HG03565 (cell line): ENCODE measurements at regions not wholly inside any gene's neighbourhood (a gene's known extent, or its start where the extent isn't known, plus 50 kb on each side); places are given as distances from the start of the nearest gene placed in this dataset.

Source experiments
- ATAC-seq: cut with Tn5 transposase; IDR thresholded peaks from one replicate; pipeline ENCODE4 v1.9.1; 2021; ENCODE audit warnings: mild to moderate bottlenecking, moderate library complexity; ENCODE audit not compliant: unreplicated experiment

- ATAC-seq, result no peak
These were observed 59.6 kb downstream of the OLIG3 start for GRCh38 chr6:137434640-137435039.

DNA sequence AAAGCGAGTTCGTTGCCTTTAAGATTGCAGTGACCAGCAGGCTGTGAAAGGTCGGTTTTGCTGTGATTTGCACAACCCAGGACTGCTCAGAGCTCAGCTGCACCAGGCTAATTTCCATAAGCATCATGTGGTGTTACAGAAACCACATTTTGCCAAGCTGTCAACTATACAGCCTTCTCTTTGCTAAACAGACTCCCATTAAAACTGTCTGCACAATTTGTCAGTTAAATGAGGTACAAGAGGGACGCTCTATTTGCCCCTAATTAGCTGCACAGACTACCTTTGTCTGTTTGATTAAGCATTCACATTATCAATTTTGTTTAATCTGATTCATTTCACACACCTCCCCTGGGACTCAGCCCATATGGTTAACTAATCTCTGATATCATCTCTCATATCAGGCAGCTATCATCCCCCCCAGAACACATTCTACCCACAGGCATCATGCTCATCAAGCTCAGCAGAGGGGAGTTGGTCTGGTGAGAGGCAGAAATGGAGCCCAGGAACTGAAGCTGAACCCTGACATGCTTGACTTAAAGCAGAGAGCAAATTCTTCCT is 62.1 kb downstream of the OLIG3 start:
- peak; percentile 63 for ATAC-seq

DNA sequence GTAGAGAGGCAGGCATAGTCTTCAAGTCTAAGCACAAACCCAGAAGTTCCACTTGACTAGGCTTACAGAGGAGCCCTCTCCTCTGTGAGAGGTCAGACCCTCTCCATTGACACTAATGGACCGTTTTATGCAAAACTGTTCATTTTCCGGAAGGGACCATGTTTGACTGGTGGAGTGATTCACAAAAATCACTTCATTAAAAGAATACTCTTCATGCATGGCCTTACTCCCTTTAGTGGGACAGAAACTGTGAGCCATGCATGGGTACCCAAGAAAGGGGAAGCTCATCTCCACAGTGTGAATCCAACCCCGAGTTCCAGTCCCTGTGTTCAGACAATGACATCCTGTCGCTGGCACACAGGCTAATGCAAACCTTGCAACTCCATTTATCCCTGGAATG is 63.2 kb downstream of the OLIG3 start:
- ATAC-seq, result peak; percentile 50

GRCh38 chr6:137427656-137428290 is 66.4 kb downstream of the OLIG3 start:
- no peak for ATAC-seq

GRCh38 chr6:137426007-137426689 is 68.0 kb downstream of the OLIG3 start:
- no peak for ATAC-seq

GRCh38 chr6:137424251-137424650 is 69.9 kb downstream of the OLIG3 start:
- no peak for ATAC-seq

DNA sequence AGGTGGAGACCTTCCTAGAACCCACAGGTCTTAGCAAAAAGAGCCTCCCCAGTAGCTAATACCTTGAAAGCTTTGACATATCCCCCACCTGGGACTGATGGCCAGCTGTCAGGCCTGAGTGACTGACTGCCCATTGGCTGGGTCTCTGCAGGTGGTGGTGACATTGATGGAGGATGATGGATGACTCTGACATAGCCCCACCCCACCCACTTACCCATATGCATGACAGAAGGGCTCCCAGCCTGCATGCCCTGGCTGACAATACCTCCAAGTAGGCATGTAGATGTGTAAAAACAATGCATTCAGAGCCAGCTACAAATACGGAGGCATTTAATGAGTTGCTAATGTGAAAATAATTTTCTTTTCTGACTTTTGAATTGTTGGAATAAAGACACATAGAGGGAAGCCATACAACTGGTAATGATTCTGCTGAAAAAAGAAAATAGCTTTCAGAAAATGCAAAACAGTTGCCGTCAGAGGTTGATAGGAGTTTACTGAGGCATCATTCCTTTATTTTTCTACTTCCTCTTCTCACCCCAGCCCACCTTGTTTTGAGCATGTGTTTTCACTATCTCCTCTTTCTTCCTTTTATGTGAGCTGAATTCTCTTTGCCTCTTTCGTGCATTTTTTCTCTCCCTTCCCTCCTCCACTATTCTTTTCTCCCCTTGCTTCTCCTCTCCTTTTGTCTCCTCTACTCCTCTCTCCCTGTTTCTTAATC is 70.6 kb downstream of the OLIG3 start:
- ATAC-seq, result no peak

GRCh38 chr6:137417396-137417795 is 76.8 kb downstream of the OLIG3 start:
- ATAC-seq, result no peak

GRCh38 chr6:137416376-137417109 is 77.7 kb downstream of the OLIG3 start:
- ATAC-seq, result no peak

- no peak for ATAC-seq
These were observed 78.4 kb downstream of the OLIG3 start for GRCh38 chr6:137415834-137416190.

- ATAC-seq, result peak; percentile 68
These were observed 78.9 kb downstream of the OLIG3 start for GRCh38 chr6:137415127-137415833.

DNA sequence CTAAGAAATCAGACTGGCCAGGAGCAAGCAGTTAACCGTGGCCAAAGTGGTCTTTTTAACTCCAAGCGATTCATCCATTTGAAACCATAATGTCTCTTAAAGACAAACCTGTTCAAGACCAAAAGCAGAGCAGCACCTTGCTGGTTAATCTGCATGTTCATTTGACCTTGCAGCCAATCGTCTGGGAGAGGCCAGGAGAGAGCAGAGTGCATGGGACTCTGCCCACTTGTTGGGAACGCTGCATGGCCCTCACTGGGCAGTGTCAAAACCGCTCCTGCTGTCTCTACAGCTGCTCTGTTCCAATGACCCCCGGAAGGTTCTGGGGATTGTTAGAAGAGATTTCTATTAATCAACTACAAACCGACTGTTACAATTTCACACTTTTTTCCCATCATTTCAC is 79.6 kb downstream of the OLIG3 start:
- ATAC-seq, result no peak

GRCh38 chr6:137413482-137413881 is 80.7 kb downstream of the OLIG3 start:
- ATAC-seq, result no peak

GRCh38 chr6:137412562-137412961 is 81.6 kb downstream of the OLIG3 start:
- no peak for ATAC-seq

DNA sequence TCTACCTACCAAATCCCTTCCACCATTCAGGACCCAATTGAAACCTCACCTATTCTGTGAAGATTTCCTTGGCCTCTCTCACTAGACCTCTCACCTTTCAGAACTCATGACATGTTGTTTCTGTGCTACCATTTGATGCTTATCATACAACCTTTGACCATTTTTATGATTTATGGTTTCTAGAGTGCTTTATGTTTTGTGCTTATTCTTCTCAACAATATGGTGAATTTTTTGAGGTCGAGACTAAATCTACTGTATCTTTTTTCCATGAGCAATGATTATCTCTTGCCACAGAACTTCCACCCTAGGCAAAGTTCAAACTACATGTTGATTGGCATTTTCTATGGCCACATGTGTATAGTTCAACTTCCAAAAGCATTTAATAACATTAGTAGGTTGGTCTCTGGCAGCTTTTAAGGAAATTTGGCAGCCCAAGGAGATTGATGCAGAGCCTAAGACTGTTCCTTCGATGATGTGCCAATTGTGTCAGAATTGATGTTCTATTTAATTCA is 84.9 kb downstream of the OLIG3 start:
- ATAC-seq, result no peak

DNA sequence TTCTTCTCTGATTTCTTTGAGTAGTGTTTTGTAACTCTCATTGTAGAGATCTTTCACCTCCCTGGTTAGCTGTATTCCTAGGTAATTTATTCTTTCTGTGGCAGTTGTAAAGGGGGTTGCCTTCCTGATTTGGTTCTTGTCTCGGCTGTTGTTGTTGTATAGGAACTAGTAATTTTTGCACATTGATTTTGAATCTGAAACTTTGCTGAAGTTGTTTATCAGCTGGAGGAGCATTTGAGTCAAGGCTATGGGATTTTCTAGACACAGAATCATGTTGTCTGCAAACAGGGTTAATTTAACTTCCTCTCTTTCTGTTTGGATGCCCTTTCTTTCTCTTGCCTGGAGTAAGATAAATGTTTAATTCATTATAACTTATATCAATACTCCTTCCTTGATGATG is 86.4 kb downstream of the OLIG3 start:
- no peak for ATAC-seq

- no peak for ATAC-seq
These were observed 88.4 kb downstream of the OLIG3 start for GRCh38 chr6:137405806-137406205.

DNA sequence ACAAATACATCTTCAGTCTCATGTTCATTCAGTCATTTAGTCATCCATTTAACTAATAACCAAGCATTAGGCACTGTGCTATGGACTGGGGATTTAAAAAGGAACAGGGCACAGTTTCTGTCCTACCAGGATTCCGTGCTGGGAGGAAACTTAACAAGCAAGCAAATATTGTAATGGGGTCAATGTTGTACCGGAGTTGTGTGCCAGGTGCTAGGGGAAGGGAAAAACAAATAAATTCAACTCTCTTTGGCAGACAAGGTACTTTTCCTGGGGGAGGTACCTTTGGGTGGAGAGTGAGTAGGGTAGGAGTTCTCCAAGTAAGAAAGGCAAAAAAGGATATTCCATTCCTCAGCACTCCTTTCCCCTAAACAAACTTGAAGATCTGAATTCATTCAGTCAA is 90.3 kb downstream of the OLIG3 start:
- ATAC-seq, result no peak

GRCh38 chr6:137403443-137403842 is 90.8 kb downstream of the OLIG3 start:
- ATAC-seq, result no peak

DNA sequence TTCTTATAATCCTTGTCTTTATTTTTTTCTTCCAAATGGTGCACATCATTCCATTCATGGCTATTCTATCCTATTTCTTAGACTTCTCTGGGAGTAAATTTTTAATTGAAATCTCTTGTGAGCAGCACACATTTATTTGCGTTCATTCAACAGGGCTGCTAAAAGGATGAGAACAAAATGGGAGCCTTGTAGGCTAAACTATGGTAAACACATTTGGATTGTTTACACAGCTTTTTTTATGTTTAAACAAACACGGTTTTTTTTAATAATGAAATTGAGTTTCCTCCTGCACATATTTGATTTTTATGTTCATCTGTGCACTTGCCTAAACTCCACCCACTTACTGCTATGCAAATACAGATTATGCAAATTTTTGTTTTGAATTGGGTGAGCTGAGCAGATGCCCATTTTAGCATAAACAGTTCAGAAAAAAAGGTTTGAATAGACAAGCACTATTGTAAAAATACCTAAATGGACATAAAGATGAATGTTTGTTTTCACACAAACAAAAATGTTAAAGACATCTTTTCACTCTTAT is 92.0 kb downstream of the OLIG3 start:
- no peak for ATAC-seq
